ENCODE measurements at regions not wholly inside any gene's neighbourhood (a gene's known extent, or its start where the extent isn't known, plus 50 kb on each side); places are given as distances from the start of the nearest gene placed in this dataset.

DNA sequence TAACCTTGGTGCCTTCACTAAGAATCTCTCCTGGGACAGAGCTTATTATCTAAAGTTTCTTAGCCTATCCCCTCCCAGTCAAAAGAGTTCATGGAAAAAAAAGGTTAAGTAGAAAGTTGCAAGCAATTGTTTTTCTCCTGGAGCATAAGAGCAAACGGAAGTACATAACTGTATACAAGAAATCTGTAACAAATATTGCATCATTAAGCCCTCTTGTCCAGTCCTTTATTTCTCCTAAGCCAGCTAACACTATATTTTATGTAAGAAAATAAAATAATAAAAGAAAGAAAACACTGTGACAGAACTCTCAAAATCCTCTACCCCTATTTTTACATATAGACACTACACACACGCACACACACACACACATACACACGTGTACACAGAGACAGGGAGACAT, 255.3 kb downstream of the NAF1 start:
- DNase-seq (ENCODE audit: low spot score, unreplicated experiment): no peak
- no peaks in the 10 kb centered on the region for H3K4me1 Mint-ChIP-seq (ENCODE audit: low read depth)
- TF ChIP-seq, protein P1, sequence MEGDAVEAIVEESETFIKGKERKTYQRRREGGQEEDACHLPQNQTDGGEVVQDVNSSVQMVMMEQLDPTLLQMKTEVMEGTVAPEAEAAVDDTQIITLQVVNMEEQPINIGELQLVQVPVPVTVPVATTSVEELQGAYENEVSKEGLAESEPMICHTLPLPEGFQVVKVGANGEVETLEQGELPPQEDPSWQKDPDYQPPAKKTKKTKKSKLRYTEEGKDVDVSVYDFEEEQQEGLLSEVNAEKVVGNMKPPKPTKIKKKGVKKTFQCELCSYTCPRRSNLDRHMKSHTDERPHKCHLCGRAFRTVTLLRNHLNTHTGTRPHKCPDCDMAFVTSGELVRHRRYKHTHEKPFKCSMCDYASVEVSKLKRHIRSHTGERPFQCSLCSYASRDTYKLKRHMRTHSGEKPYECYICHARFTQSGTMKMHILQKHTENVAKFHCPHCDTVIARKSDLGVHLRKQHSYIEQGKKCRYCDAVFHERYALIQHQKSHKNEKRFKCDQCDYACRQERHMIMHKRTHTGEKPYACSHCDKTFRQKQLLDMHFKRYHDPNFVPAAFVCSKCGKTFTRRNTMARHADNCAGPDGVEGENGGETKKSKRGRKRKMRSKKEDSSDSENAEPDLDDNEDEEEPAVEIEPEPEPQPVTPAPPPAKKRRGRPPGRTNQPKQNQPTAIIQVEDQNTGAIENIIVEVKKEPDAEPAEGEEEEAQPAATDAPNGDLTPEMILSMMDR (IDR thresholded peaks at IDR 0.05; ENCODE audit: unreplicated experiment): no peak
- no peaks in the 10 kb centered on the region for H3K36me3 Mint-ChIP-seq (ENCODE audit: insufficient read depth)
- H3K27me3 Mint-ChIP-seq: no peaks in the 10 kb centered on the region
- H3K4me3 Mint-ChIP-seq (ENCODE audit: low read depth): no peak overlapping the region
- H3K9me3 Mint-ChIP-seq (ENCODE audit: low read depth): no peaks in the 10 kb centered on the region
- no peak overlapping the region for H3K27ac Mint-ChIP-seq

DNA sequence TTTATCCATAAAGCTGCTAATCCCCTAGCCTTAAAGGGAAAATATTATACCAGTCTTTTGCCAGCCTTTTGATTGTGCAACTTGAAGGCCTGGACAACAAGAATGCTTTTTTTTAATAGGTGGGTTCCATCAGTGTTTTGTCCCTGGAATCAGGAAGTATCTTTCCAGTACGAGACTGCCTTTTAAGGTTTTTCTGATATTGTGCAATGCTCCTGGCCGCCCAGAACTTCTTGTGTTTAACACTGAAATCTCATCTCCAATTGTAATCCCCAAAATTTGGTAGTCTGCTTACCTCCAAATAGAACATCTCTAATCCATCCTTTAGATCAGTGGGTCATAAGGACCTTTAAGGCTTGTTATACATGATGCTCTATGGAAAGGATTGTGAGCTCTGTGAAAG, 256.7 kb downstream of the NAF1 start:
- no peak for DNase-seq (ENCODE audit: low spot score, unreplicated experiment)
- Mint-ChIP-seq H3K27ac (no peak overlapping the region), H3K9me3 (ENCODE audit: low read depth) (no peaks in the 10 kb centered on the region), H3K4me1 (ENCODE audit: low read depth) (no peaks in the 10 kb centered on the region), H3K36me3 (ENCODE audit: insufficient read depth) (no peaks in the 10 kb centered on the region), H3K4me3 (ENCODE audit: low read depth) (no peak overlapping the region), H3K27me3 (no peaks in the 10 kb centered on the region)
- TF ChIP-seq, protein P1 (IDR thresholded peaks at IDR 0.05; ENCODE audit: unreplicated experiment): no peak

DNA sequence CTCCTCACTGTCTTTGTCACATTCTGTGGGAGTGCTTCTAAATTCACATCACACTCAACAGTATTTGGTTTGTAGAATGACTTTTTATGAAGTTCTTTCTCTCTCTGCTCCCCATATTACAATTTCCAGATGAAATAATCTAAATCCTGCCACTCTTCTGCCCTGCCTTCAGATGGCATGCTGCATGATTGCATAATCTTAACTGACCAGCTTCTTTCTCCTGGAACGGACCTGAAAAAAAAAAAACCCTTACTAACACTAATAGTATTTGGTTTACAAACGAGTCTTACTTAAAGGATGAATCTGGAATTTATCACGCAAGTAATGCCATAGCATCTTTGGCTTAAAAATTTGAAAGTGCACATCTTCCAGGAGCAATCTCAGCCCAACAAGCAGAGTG, 272.3 kb downstream of the NAF1 start:
- no peak overlapping the region for H3K4me3 Mint-ChIP-seq (ENCODE audit: low read depth)
- no peaks in the 10 kb centered on the region for H3K4me1 Mint-ChIP-seq (ENCODE audit: low read depth)
- TF ChIP-seq, protein P1 (IDR thresholded peaks at IDR 0.05; ENCODE audit: unreplicated experiment): no peak
- no peaks in the 10 kb centered on the region for H3K27me3 Mint-ChIP-seq
- DNase-seq (ENCODE audit: low spot score, unreplicated experiment): no peak
- H3K27ac Mint-ChIP-seq: peak overlapping the region; percentile 31
- H3K36me3 Mint-ChIP-seq (ENCODE audit: insufficient read depth): no peaks in the 10 kb centered on the region
- H3K9me3 Mint-ChIP-seq (ENCODE audit: low read depth): no peaks in the 10 kb centered on the region

DNA sequence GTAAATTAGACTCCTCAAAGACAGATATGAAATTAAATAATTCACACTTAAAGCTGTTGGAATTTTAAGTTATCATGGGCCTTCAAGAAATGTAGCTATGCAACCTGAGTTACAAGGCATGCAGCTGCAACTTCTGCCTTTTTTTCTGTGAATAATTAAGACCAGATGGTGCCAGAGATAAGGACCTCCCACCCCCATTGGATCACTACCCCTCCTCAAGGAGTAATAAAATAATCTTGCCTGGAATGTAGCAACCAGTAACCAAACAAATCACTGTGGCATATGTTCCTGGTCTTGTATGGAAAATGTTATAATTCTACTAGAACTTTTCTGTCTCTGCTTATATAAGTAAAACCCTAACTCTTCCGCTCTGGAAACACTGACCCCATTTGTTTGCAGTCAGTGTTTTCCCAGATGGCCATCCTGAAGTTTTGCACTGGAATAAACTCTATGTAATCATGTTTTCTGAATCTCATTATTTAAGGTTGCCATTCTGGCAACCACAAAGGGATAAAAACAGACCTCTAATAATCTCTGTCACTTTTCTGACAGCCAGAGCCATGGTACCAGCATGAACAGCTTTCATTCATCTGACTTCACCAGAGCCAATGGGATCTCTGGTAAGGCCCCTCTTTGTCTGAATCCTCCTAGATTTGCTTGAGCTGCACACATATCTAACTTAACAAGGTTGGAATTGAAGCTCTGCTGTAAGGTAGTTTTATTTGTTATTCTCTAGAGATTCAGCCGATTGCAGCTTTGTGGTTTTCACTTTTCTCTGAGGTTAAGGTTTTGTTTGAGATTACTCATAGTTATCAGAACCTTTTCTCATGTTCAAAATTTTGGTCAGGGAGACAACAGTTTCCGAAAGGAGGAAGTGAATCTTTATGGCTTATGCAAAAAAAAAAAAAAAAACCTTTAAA, 274.6 kb downstream of the NAF1 start:
- Mint-ChIP-seq H3K27ac (no peak overlapping the region), H3K4me1 (ENCODE audit: low read depth) (no peaks in the 10 kb centered on the region), H3K27me3 (no peaks in the 10 kb centered on the region), H3K36me3 (ENCODE audit: insufficient read depth) (no peaks in the 10 kb centered on the region), H3K4me3 (ENCODE audit: low read depth) (no peak overlapping the region), H3K9me3 (ENCODE audit: low read depth) (no peaks in the 10 kb centered on the region)
- no peak for DNase-seq (ENCODE audit: low spot score, unreplicated experiment)
- TF ChIP-seq, protein P1 (IDR thresholded peaks at IDR 0.05; ENCODE audit: unreplicated experiment): no peak

DNA sequence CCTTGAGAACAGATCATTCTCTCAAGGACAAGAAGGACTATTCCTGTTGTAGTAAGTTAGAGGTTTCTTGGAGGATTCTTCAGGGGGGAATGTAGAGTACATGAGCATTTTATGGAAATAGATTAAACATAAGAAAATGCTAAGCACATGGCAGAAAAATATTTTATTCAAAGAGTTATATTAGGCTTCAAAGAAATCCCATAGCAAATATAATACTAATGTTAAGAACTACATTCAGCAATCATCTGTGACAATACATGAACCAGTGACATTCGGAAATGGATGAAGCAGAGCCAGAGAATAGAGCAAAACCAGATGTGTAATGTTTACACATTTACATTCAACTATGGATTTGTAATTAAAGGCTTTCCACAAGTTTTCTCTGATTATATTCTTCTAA, 288.6 kb downstream of the NAF1 start:
- no peaks in the 10 kb centered on the region for H3K27me3 Mint-ChIP-seq
- no peak for DNase-seq (ENCODE audit: low spot score, unreplicated experiment)
- TF ChIP-seq, protein P1 (IDR thresholded peaks at IDR 0.05; ENCODE audit: unreplicated experiment): no peak
- H3K9me3 Mint-ChIP-seq (ENCODE audit: low read depth): no peaks in the 10 kb centered on the region
- no peak overlapping the region for H3K27ac Mint-ChIP-seq
- H3K36me3 Mint-ChIP-seq (ENCODE audit: insufficient read depth): no peaks in the 10 kb centered on the region
- no peak overlapping the region for H3K4me3 Mint-ChIP-seq (ENCODE audit: low read depth)
- peaks cover 2% of the 10 kb centered on the region for H3K4me1 Mint-ChIP-seq (ENCODE audit: low read depth)

All from progenitor cell of endocrine pancreas (in vitro differentiated cells).